SK-N-SH (cell line): ENCODE measurements at regions not wholly inside any gene's neighbourhood (a gene's known extent, or its start where the extent isn't known, plus 50 kb on each side); places are given as distances from the start of the nearest gene placed in this dataset.
"Not testable (repeated sequence)": the region's sequence is repeated elsewhere in the genome, so short reads cannot be mapped to it uniquely, and the experiment has no call there.

Source experiments
- CTCF ChIA-PET: fragments of 300-600, 350-600 bp; formaldehyde crosslinking; extraction: SDS; loops from one replicate; lab custom pipeline; 2021; lab: Yijun Ruan, JAX
- POLR2A ChIA-PET: fragments of 350-600 bp; sonication (Branson Sonifier 250); formaldehyde crosslinking; extraction: SDS; loops from one replicate; lab custom pipeline; 2020; ENCODE audit warnings: antibody characterized with exemption, inconsistent platforms; lab: Yijun Ruan, JAX
- DNase-seq: peaks from one replicate; pipeline ENCODE4 v3.0.0; 2012
- H2AFZ ChIP-seq: fragments of 200-600 bp; sonication (generic); 2 replicates; pipeline ENCODE4 v1.8.1; 2016; ENCODE audit warnings: antibody characterized with exemption, mild to moderate bottlenecking, low read depth
- H3F3A ChIP-seq: fragments of 200-600 bp; sonication (generic); replicated peaks from 2 replicates; pipeline ENCODE3; 2016; ENCODE audit warnings: antibody characterized with exemption, mild to moderate bottlenecking; ENCODE audit not compliant: insufficient read depth
- H3K27ac ChIP-seq, 2 experiments: fragments of 200-500 bp in 1 of 2; fragments of 200-600 bp in 1 of 2; sonication (Bioruptor generic) in 1 of 2; sonication (generic), shearing (Covaris generic) in 1 of 2; 2 replicates each; pipeline versions ENCODE4 v1.5.1 to v1.6.1; 2014 to 2016; ENCODE audit warnings: low read depth in 2 of 2, inconsistent platforms in 1 of 2, low read length in 1 of 2, mild to moderate bottlenecking in 1 of 2, mixed read lengths in 1 of 2
- H3K27me3 ChIP-seq: fragments of 200-600 bp; sonication (generic), shearing (Covaris generic); 2 replicates; pipeline ENCODE4 v1.6.1; 2016; ENCODE audit warnings: mixed run types; ENCODE audit not compliant: insufficient read depth
- H3K36me3 ChIP-seq, 2 experiments: fragments of 200-500 bp in 1 of 2; fragments of 200-600 bp in 1 of 2; sonication (Bioruptor generic) in 1 of 2; sonication (generic) in 1 of 2; replicated peaks in 1 of 2; 2 replicates each; pipeline versions ENCODE3 to v1.5.1; 2014 to 2016; ENCODE audit warnings: low read length in 1 of 2, mild to moderate bottlenecking in 1 of 2; ENCODE audit not compliant: insufficient read depth in 2 of 2, control insufficient read depth in 1 of 2
- H3K4me1 ChIP-seq, 2 experiments: fragments of 200-500 bp in 1 of 2; fragments of 200-600 bp in 1 of 2; sonication (Bioruptor generic) in 1 of 2; sonication (generic), shearing (Covaris generic) in 1 of 2; 2 replicates each; pipeline versions ENCODE4 v1.5.1 to v1.6.1; 2014 to 2016; ENCODE audit warnings: low read depth in 1 of 2, low read length in 1 of 2, mixed run types in 1 of 2; ENCODE audit not compliant: insufficient read depth in 2 of 2, control insufficient read depth in 1 of 2
- H3K4me2 ChIP-seq: fragments of 200-600 bp; sonication (generic), shearing (Covaris generic); 2 replicates; pipeline ENCODE4 v1.6.1; 2017; ENCODE audit warnings: mixed run types
- H3K4me3 ChIP-seq, 2 experiments: fragments of 200-500 bp in 1 of 2; fragments of 200-600 bp in 1 of 2; sonication (Bioruptor generic) in 1 of 2; sonication (generic), shearing (Covaris generic) in 1 of 2; 2 replicates each; pipeline versions ENCODE4 v1.5.1 to v1.8.1; 2014 to 2016; ENCODE audit warnings: low read depth in 2 of 2, inconsistent platforms in 1 of 2, low read length in 1 of 2, mild to moderate bottlenecking in 1 of 2, mixed read lengths in 1 of 2, moderate library complexity in 1 of 2
- H3K79me2 ChIP-seq: fragments of 200-600 bp; sonication (generic); 2 replicates; pipeline ENCODE4 v1.8.1; 2017; ENCODE audit warnings: mild to moderate bottlenecking; ENCODE audit not compliant: insufficient read depth
- H3K9ac ChIP-seq: fragments of 200-600 bp; sonication (generic); 2 replicates; pipeline ENCODE4 v1.6.1; 2017; ENCODE audit warnings: mixed run types
- H3K9me2 ChIP-seq: fragments of 200-600 bp; sonication (generic); 2 replicates; pipeline ENCODE4 v1.6.1; 2017; ENCODE audit warnings: mixed run types
- H3K9me3 ChIP-seq: fragments of 200-600 bp; sonication (generic); 2 replicates; pipeline ENCODE4 v1.6.1; 2017; ENCODE audit warnings: mixed run types, mild to moderate bottlenecking, moderate library complexity
- H4K20me1 ChIP-seq: fragments of 200-600 bp; sonication (generic); 2 replicates; pipeline ENCODE4 v1.6.1; 2017; ENCODE audit warnings: mild to moderate bottlenecking, mixed run types; ENCODE audit not compliant: insufficient read depth
- REST ChIP-seq: IDR thresholded peaks from 2 replicates; pipeline ENCODE4 v1.6.1; 2012; ENCODE audit warnings: mild to moderate bottlenecking, low read depth, low read length, moderate library complexity
- WGBS: methylation state at CpG from one replicate; pipeline ENCODE4 v1.1.6; 2017; ENCODE audit warnings: low lambda C conversion rate; 5-methylcytosine and 5-hydroxymethylcytosine counted together

GRCh38 chr15:92800013-92800412 lies 100.1 kb upstream of the CHD2 start (continued):
- no peak for TF ChIP-seq REST

- DNase-seq, H3K4me2 ChIP-seq, H4K20me1 ChIP-seq, H3K36me3 ChIP-seq, H3K9me3 ChIP-seq, H3K4me3 ChIP-seq, POLR2A ChIA-PET, H3K27me3 ChIP-seq, H2AFZ ChIP-seq, H3K79me2 ChIP-seq, H3K9me2 ChIP-seq: not testable (repeated sequence)
- peaks cover 35% of the 10 kb centered on the region for H3F3A ChIP-seq
- peaks cover 0 to 11% of the 10 kb centered on the region in 2 experiments; a peak in 2 of 4 replicates for H3K4me1 ChIP-seq
- peak overlapping the region in 1 of 2 experiments; percentile 66; a peak in 1 of 4 replicates for H3K27ac ChIP-seq
- H3K9ac ChIP-seq: peak overlapping the region; percentile 51; the same call in 1 of the 2 replicates
- CTCF ChIA-PET: interaction anchor here (0.7 to 1.2 kb wide), 5 partner anchors 115 to 309 kb away, joined by 3 to 4 read pairs (median 3); no protein-coding TSS in a partner anchor
- WGBS: 96% methylated on average over 12 of the region's 12 CpGs
These were observed 99.6 kb upstream of the CHD2 start for GRCh38 chr15:92800416-92801055.

- H3K36me3 ChIP-seq, POLR2A ChIA-PET, H3K4me3 ChIP-seq, H3K27me3 ChIP-seq, H3K9me3 ChIP-seq, H3K9me2 ChIP-seq, DNase-seq, H3K79me2 ChIP-seq, H4K20me1 ChIP-seq: not testable (repeated sequence)
- CTCF ChIA-PET: interaction anchor here (0.7 to 2.1 kb wide), 6 partner anchors 114 to 308 kb away, joined by 3 to 6 read pairs (median 3); no protein-coding TSS in a partner anchor
- Histone ChIP-seq H3K27ac (peak overlapping the region; percentile 23 to 66; a peak in 3 of 4 replicates), H3K4me2 (peak overlapping the region; percentile 24), H3K4me1 (peaks cover 0 to 11% of the 10 kb centered on the region in 2 experiments; a peak in 2 of 4 replicates), H2AFZ (peak overlapping the region; percentile 63), H3F3A (peaks cover 38% of the 10 kb centered on the region), H3K9ac (peak overlapping the region; percentile 51; the same call in 1 of the 2 replicates)
- WGBS: 92% methylated on average over 13 of the region's 13 CpGs
These were observed 98.9 kb upstream of the CHD2 start for GRCh38 chr15:92801056-92801773.
